ENCODE measurements at regions not wholly inside any gene's neighbourhood (a gene's known extent, or its start where the extent isn't known, plus 50 kb on each side); places are given as distances from the start of the nearest gene placed in this dataset.

- no peak for TF ChIP-seq CTCF (IDR thresholded peaks at IDR 0.05)
- Histone ChIP-seq H3K4me3 (no peak overlapping the region), H3K27me3 (no peaks in the 10 kb centered on the region), H3K9me3 (no peaks in the 10 kb centered on the region), H3K9ac (ENCODE audit: low read depth in 2 of 2, low read length in 2 of 2) (no peak overlapping the region), H3K4me1 (no peaks in the 10 kb centered on the region), H3K36me3 (no peaks in the 10 kb centered on the region), H3K27ac (no peak overlapping the region)
- no peak for DNase-seq
- intact Hi-C loops (cut with DNase I): no loop called here
Observed at GRCh38 chr2:114049826-114050225, 159.9 kb downstream of the ACTR3 start.

DNA sequence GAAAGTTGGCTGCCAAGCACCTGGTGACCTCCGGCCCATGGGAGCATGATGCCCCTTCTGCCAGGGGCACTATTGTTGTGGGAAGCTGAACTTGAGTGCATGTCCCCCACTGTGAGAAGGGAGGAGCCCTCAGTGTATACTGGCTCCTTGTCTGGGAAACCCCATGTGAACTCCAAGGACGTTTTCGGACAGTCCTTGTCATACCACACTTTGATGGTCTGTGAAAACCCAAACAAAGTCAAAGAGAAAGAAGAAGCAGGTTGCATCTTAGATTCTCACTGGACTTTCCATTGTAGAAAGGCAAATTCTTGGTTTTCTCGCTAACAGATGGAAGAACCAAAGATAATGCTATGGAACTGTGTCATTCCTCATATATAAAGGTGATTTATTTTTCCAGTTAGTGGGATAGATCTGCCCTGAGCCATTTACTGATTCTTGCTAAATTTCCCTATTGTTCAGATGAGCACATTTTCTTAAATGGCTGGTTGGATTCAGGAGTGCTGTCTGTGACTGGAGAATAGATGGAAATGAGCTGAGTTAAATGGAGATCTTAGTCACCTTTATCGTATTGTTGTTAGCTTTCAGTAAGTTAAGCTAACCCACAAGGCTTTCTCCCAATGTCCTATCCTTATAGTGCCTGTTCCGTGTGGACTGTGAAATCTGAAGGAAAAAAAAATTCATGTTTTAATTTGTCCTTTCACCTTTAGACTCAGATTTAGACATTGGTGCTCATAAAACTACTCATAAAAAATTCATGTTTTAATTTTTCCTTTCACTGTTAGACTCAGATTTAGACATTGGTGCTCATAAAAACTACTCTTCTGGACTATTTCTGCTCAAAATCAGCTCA, 166.6 kb downstream of the ACTR3 start:
- H3K9ac ChIP-seq (ENCODE audit: low read depth in 2 of 2, low read length in 2 of 2): no peak overlapping the region
- TF ChIP-seq CTCF (IDR thresholded peaks at IDR 0.05): no peak
- no peaks in the 10 kb centered on the region for H3K9me3 ChIP-seq
- peaks cover 3% of the 10 kb centered on the region for H3K4me1 ChIP-seq
- DNase-seq: no peak
- H3K4me3 ChIP-seq: no peak overlapping the region
- H3K27me3 ChIP-seq: no peaks in the 10 kb centered on the region
- intact Hi-C loops (cut with DNase I): no loop called here
- H3K36me3 ChIP-seq: no peaks in the 10 kb centered on the region
- no peak overlapping the region for H3K27ac ChIP-seq

DNA sequence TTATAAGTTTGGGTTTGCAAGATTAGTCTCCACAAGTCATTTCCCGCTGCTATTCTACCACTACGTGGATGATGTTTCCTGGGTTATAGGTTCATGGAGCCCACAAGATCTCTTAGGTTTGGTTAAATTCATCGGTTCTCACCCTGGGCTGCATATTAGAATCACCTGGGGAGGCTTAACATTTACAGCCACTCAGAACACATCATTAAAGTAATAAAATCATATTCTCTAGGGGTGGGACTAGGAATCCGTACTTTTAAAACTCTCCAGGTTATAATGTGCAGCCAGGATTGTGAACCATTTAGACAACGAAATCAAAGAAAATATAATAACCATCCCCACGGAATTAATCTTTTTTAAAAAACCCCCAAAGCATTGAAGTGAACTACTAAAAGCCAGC, 167.7 kb downstream of the ACTR3 start:
- H3K27me3 ChIP-seq: no peaks in the 10 kb centered on the region
- no peak overlapping the region for H3K9ac ChIP-seq (ENCODE audit: low read depth in 2 of 2, low read length in 2 of 2)
- no peak overlapping the region for H3K4me3 ChIP-seq
- intact Hi-C loops (cut with DNase I): no loop called here
- TF ChIP-seq CTCF (IDR thresholded peaks at IDR 0.05): no peak
- H3K9me3 ChIP-seq: no peaks in the 10 kb centered on the region
- DNase-seq: no peak
- H3K4me1 ChIP-seq: peaks cover 3% of the 10 kb centered on the region
- no peak overlapping the region for H3K27ac ChIP-seq
- no peaks in the 10 kb centered on the region for H3K36me3 ChIP-seq

DNA sequence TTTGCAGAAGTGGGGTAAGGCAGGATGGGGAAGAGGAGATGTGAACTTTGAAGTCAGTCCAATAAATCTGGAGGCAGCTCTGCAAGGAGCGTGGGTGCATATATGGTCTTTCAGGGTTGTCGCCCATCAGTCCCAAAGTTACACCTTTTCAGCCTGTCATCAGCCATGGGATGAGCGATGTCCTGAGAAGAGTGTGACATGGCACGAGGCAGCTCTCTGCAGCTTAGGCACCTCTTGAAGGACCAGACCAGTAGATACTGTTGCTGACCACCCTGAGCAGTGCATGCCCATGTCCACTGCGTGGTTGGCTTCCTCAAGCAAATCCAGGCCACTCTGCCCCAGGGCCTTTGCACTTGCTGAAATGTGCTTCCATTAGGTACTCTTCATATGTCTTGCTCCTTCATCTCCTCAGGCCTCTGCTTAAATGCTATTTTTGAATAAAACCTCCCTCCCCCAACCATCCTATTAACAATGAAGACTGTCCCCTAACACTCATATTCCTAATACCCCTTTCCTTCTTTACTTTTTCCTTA, 171.7 kb downstream of the ACTR3 start:
- Histone ChIP-seq H3K4me1 (peaks cover 3% of the 10 kb centered on the region), H3K9me3 (no peaks in the 10 kb centered on the region), H3K36me3 (no peaks in the 10 kb centered on the region), H3K27ac (no peak overlapping the region), H3K27me3 (no peaks in the 10 kb centered on the region), H3K4me3 (no peak overlapping the region), H3K9ac (ENCODE audit: low read depth in 2 of 2, low read length in 2 of 2) (no peak overlapping the region)
- TF ChIP-seq CTCF (IDR thresholded peaks at IDR 0.05): no peak
- no peak for DNase-seq
- intact Hi-C loops (cut with DNase I): no loop called here

- Histone ChIP-seq H3K27ac (no peak overlapping the region), H3K9me3 (no peaks in the 10 kb centered on the region), H3K9ac (ENCODE audit: low read depth in 2 of 2, low read length in 2 of 2) (no peak overlapping the region), H3K4me1 (no peaks in the 10 kb centered on the region), H3K4me3 (no peak overlapping the region), H3K36me3 (no peaks in the 10 kb centered on the region), H3K27me3 (no peaks in the 10 kb centered on the region)
- no peak for DNase-seq
- intact Hi-C loops (cut with DNase I): no loop called here
- no peak for TF ChIP-seq CTCF (IDR thresholded peaks at IDR 0.05)
Observed at GRCh38 chr2:114063346-114063745, 173.5 kb downstream of the ACTR3 start.

All from colonic mucosa (tissue), 4 donors.